ENCODE measurements at regions not wholly inside any gene's neighbourhood (a gene's known extent, or its start where the extent isn't known, plus 50 kb on each side); places are given as distances from the start of the nearest gene placed in this dataset.

- Histone ChIP-seq H3K9me3 (ENCODE audit: control insufficient read depth in 2 of 2, insufficient read depth in 1 of 2, low read depth in 1 of 2, low read length in 1 of 2) (no peaks in the 10 kb centered on the region), H3K36me3 (ENCODE audit: control insufficient read depth in 2 of 2, insufficient read depth in 2 of 2, low read length in 1 of 2) (no peaks in the 10 kb centered on the region), H3K4me3 (ENCODE audit: low read depth in 1 of 2, low read length in 2 of 2) (no peak overlapping the region), H3K27ac (ENCODE audit: low read depth in 2 of 2, low read length in 1 of 2) (no peak overlapping the region), H3K4me1 (ENCODE audit: control insufficient read depth in 2 of 2, insufficient read depth in 2 of 2, low read length in 1 of 2) (no peaks in the 10 kb centered on the region), H3K27me3 (ENCODE audit: control insufficient read depth in 1 of 2, insufficient read depth in 2 of 2, low read length in 2 of 2) (no peaks in the 10 kb centered on the region)
- 50 to 56% methylated on average over 3 of the region's 3 CpGs for WGBS, 2 donors
Measured at GRCh38 chr5:88486431-88486830, 217.8 kb upstream of the TMEM161B start.

DNA sequence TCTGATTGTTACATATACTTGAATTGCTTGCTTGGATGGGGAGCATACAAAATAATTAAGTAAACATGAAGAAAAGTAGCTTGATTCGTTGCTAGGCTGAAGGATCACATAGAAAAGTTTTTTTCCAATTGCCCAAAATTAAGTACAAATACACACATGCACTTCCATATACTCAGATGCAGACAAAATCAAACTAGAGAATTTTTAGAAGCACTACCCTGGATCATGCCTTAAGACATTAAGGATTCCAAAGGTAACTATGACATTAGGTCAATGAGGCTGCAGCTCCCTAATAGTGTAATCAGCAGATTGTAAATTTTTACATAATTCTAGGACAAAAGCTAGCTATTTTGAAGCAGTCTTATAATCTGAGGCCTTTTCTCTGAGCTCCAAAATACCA, 216.9 kb upstream of the TMEM161B start:
- no peaks in the 10 kb centered on the region for H3K27me3 ChIP-seq (ENCODE audit: control insufficient read depth in 1 of 2, insufficient read depth in 2 of 2, low read length in 2 of 2)
- no peak overlapping the region for H3K4me3 ChIP-seq (ENCODE audit: low read depth in 1 of 2, low read length in 2 of 2)
- WGBS, 2 donors, result 48 to 64% methylated on average over 1 of the region's 1 CpG
- H3K4me1 ChIP-seq (ENCODE audit: control insufficient read depth in 2 of 2, insufficient read depth in 2 of 2, low read length in 1 of 2), result no peaks in the 10 kb centered on the region
- no peaks in the 10 kb centered on the region for H3K9me3 ChIP-seq (ENCODE audit: control insufficient read depth in 2 of 2, insufficient read depth in 1 of 2, low read depth in 1 of 2, low read length in 1 of 2)
- H3K27ac ChIP-seq (ENCODE audit: low read depth in 2 of 2, low read length in 1 of 2), result no peak overlapping the region
- no peaks in the 10 kb centered on the region for H3K36me3 ChIP-seq (ENCODE audit: control insufficient read depth in 2 of 2, insufficient read depth in 2 of 2, low read length in 1 of 2)

GRCh38 chr5:88483964-88484672, 215.5 kb upstream of the TMEM161B start:
- Histone ChIP-seq H3K9me3 (ENCODE audit: control insufficient read depth in 2 of 2, insufficient read depth in 1 of 2, low read depth in 1 of 2, low read length in 1 of 2) (no peaks in the 10 kb centered on the region), H3K27ac (ENCODE audit: low read depth in 2 of 2, low read length in 1 of 2) (no peak overlapping the region), H3K4me1 (ENCODE audit: control insufficient read depth in 2 of 2, insufficient read depth in 2 of 2, low read length in 1 of 2) (no peaks in the 10 kb centered on the region), H3K27me3 (ENCODE audit: control insufficient read depth in 1 of 2, insufficient read depth in 2 of 2, low read length in 2 of 2) (no peaks in the 10 kb centered on the region), H3K36me3 (ENCODE audit: control insufficient read depth in 2 of 2, insufficient read depth in 2 of 2, low read length in 1 of 2) (no peaks in the 10 kb centered on the region), H3K4me3 (ENCODE audit: low read depth in 1 of 2, low read length in 2 of 2) (no peak overlapping the region)
- 70 to 79% methylated on average over 10 of the region's 10 CpGs for WGBS, 2 donors

DNA sequence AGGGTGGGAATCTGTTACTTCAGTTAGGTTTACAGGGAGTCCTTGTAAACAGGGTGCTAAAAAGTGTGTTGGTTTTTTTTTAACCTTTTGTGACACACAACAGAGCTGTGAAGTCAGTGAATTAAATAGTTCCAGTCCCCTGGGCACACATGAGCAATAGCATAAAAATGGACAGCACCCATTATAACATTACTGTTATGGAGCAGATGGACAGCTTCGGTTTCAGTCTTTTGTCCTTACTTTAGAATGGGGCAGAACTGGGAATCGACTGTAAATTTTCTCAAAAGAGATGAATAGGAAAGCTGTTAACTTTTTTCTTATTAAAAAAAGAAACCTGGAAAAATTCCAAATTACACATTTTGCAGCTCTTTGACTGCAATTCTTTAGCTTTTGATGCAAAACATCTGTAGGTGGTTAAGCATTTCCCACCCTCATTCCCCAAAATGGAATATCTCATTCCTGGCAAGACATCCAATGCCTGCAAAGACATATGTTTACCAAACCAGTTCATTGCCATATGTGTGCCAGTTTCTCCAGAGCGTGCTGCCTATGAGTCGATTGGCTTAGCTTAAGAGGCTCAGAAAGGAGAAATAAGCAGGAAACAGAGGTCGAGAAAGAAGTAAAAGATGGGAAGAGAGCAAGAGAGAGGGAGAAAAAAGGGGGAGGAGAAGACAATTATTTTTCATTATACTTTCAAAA, 212.3 kb upstream of the TMEM161B start:
- 38 to 48% methylated on average over 5 of the region's 5 CpGs for WGBS, 2 donors
- Histone ChIP-seq H3K9me3 (ENCODE audit: control insufficient read depth in 2 of 2, insufficient read depth in 1 of 2, low read depth in 1 of 2, low read length in 1 of 2) (no peaks in the 10 kb centered on the region), H3K27me3 (ENCODE audit: control insufficient read depth in 1 of 2, insufficient read depth in 2 of 2, low read length in 2 of 2) (no peaks in the 10 kb centered on the region), H3K4me1 (ENCODE audit: control insufficient read depth in 2 of 2, insufficient read depth in 2 of 2, low read length in 1 of 2) (no peaks in the 10 kb centered on the region), H3K4me3 (ENCODE audit: low read depth in 1 of 2, low read length in 2 of 2) (no peak overlapping the region), H3K36me3 (ENCODE audit: control insufficient read depth in 2 of 2, insufficient read depth in 2 of 2, low read length in 1 of 2) (no peaks in the 10 kb centered on the region), H3K27ac (ENCODE audit: low read depth in 2 of 2, low read length in 1 of 2) (no peak overlapping the region)

DNA sequence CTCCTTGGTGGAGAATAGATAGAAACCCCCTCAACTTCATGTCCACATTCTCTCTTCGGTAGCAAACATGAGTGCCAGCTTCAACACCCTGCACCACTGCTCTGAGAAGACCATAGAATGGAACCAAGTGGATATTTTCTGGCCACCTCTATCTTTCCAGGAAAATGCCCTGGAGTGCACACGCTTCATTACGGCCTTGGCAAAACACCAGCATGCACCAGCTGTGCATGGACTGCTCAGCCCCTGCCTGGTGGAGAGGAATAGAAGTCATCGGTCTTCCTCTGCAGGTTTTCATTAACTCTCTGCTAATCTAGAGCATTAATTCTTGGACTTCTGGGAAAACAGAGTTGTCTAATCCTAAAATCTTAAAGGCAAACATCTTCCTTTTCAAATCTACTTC, 211.6 kb upstream of the TMEM161B start:
- H3K36me3 ChIP-seq (ENCODE audit: control insufficient read depth in 2 of 2, insufficient read depth in 2 of 2, low read length in 1 of 2), result no peaks in the 10 kb centered on the region
- H3K4me1 ChIP-seq (ENCODE audit: control insufficient read depth in 2 of 2, insufficient read depth in 2 of 2, low read length in 1 of 2), result no peaks in the 10 kb centered on the region
- H3K4me3 ChIP-seq (ENCODE audit: low read depth in 1 of 2, low read length in 2 of 2), result no peak overlapping the region
- WGBS, 2 donors, result 46 to 53% methylated on average over 4 of the region's 4 CpGs
- no peak overlapping the region for H3K27ac ChIP-seq (ENCODE audit: low read depth in 2 of 2, low read length in 1 of 2)
- peaks cover 0 to 3% of the 10 kb centered on the region in 2 donors for H3K9me3 ChIP-seq (ENCODE audit: control insufficient read depth in 2 of 2, insufficient read depth in 1 of 2, low read depth in 1 of 2, low read length in 1 of 2)
- H3K27me3 ChIP-seq (ENCODE audit: control insufficient read depth in 1 of 2, insufficient read depth in 2 of 2, low read length in 2 of 2), result no peaks in the 10 kb centered on the region

GRCh38 chr5:88474574-88474973, 205.9 kb upstream of the TMEM161B start:
- no peaks in the 10 kb centered on the region for H3K27me3 ChIP-seq (ENCODE audit: control insufficient read depth in 1 of 2, insufficient read depth in 2 of 2, low read length in 2 of 2)
- H3K36me3 ChIP-seq (ENCODE audit: control insufficient read depth in 2 of 2, insufficient read depth in 2 of 2, low read length in 1 of 2), result no peaks in the 10 kb centered on the region
- peaks cover 0 to 3% of the 10 kb centered on the region in 2 donors for H3K9me3 ChIP-seq (ENCODE audit: control insufficient read depth in 2 of 2, insufficient read depth in 1 of 2, low read depth in 1 of 2, low read length in 1 of 2)
- no peak overlapping the region for H3K27ac ChIP-seq (ENCODE audit: low read depth in 2 of 2, low read length in 1 of 2)
- WGBS, 2 donors, result 13 to 14% methylated on average over 1 of the region's 1 CpG
- no peak overlapping the region for H3K4me3 ChIP-seq (ENCODE audit: low read depth in 1 of 2, low read length in 2 of 2)
- no peaks in the 10 kb centered on the region for H3K4me1 ChIP-seq (ENCODE audit: control insufficient read depth in 2 of 2, insufficient read depth in 2 of 2, low read length in 1 of 2)

- Histone ChIP-seq H3K36me3 (ENCODE audit: control insufficient read depth in 2 of 2, insufficient read depth in 2 of 2, low read length in 1 of 2) (no peaks in the 10 kb centered on the region), H3K4me1 (ENCODE audit: control insufficient read depth in 2 of 2, insufficient read depth in 2 of 2, low read length in 1 of 2) (no peaks in the 10 kb centered on the region), H3K27me3 (ENCODE audit: control insufficient read depth in 1 of 2, insufficient read depth in 2 of 2, low read length in 2 of 2) (no peaks in the 10 kb centered on the region), H3K9me3 (ENCODE audit: control insufficient read depth in 2 of 2, insufficient read depth in 1 of 2, low read depth in 1 of 2, low read length in 1 of 2) (peaks cover 0 to 2% of the 10 kb centered on the region in 2 donors), H3K27ac (ENCODE audit: low read depth in 2 of 2, low read length in 1 of 2) (no peak overlapping the region), H3K4me3 (ENCODE audit: low read depth in 1 of 2, low read length in 2 of 2) (no peak overlapping the region)
- 81 to 83% methylated on average over 2 of the region's 2 CpGs for WGBS, 2 donors
Measured at GRCh38 chr5:88470745-88471144, 202.1 kb upstream of the TMEM161B start.

DNA sequence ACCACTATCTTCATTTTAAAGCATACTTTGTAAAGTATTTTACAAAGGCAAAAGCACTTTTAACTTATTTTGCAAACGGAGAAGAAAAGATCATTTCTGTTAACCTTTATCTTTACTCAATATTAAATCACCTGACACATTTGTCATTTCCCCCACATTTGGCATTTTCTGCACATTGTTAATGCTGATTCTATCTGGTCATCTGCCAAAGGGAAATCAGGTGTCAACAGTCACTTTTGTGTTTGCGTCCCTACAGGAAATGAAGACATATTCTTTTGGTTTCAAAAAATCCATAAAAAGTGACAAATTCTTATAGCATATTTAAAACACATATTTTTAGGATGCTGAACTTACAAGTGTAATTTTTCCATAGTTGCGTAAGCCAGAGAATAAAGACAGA, 191.3 kb upstream of the TMEM161B start:
- Histone ChIP-seq H3K4me1 (ENCODE audit: control insufficient read depth in 2 of 2, insufficient read depth in 2 of 2, low read length in 1 of 2) (no peaks in the 10 kb centered on the region), H3K27me3 (ENCODE audit: control insufficient read depth in 1 of 2, insufficient read depth in 2 of 2, low read length in 2 of 2) (no peaks in the 10 kb centered on the region), H3K4me3 (ENCODE audit: low read depth in 1 of 2, low read length in 2 of 2) (no peak overlapping the region), H3K27ac (ENCODE audit: low read depth in 2 of 2, low read length in 1 of 2) (no peak overlapping the region), H3K36me3 (ENCODE audit: control insufficient read depth in 2 of 2, insufficient read depth in 2 of 2, low read length in 1 of 2) (no peaks in the 10 kb centered on the region), H3K9me3 (ENCODE audit: control insufficient read depth in 2 of 2, insufficient read depth in 1 of 2, low read depth in 1 of 2, low read length in 1 of 2) (no peaks in the 10 kb centered on the region)
- 77% methylated on average over 3 of the region's 3 CpGs for WGBS, 2 donors

GRCh38 chr5:88452820-88453219, 184.2 kb upstream of the TMEM161B start:
- Histone ChIP-seq H3K27ac (ENCODE audit: low read depth in 2 of 2, low read length in 1 of 2) (no peak overlapping the region), H3K9me3 (ENCODE audit: control insufficient read depth in 2 of 2, insufficient read depth in 1 of 2, low read depth in 1 of 2, low read length in 1 of 2) (peaks cover 0 to 5% of the 10 kb centered on the region in 2 donors)
- 13 to 29% methylated on average over 1 of the region's 1 CpG for WGBS, 2 donors

DNA sequence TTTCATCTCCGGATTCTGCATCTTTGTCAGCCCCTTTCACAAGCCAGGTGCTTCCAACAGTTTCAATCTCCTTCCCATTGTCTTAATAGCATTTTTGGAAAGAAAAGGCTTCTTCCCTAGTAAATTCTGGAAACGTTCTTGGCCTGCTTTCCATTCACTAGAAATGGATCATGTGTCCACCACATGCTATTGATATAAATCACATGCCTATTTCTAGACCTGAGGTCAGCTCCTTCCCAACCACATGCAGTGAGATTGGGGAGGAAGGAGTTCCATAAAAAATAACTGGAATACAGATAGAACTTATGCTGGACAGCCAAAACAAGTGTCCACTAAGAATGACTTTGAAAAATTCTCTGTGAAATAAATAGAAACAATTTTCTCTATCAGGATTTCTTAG, 181.6 kb upstream of the TMEM161B start:
- peaks cover 0 to 5% of the 10 kb centered on the region in 2 donors for H3K9me3 ChIP-seq (ENCODE audit: control insufficient read depth in 2 of 2, insufficient read depth in 1 of 2, low read depth in 1 of 2, low read length in 1 of 2)
- WGBS, 2 donors, result 54 to 63% methylated on average over 2 of the region's 2 CpGs
- H3K27me3 ChIP-seq (ENCODE audit: control insufficient read depth in 1 of 2, insufficient read depth in 2 of 2, low read length in 2 of 2), result no peaks in the 10 kb centered on the region
- no peaks in the 10 kb centered on the region for H3K36me3 ChIP-seq (ENCODE audit: control insufficient read depth in 2 of 2, insufficient read depth in 2 of 2, low read length in 1 of 2)
- no peak overlapping the region for H3K27ac ChIP-seq (ENCODE audit: low read depth in 2 of 2, low read length in 1 of 2)
- H3K4me1 ChIP-seq (ENCODE audit: control insufficient read depth in 2 of 2, insufficient read depth in 2 of 2, low read length in 1 of 2), result no peaks in the 10 kb centered on the region
- H3K4me3 ChIP-seq (ENCODE audit: low read depth in 1 of 2, low read length in 2 of 2), result no peak overlapping the region

More at GRCh38 chr5:88452820-88453219, 184.2 kb upstream of the TMEM161B start:
- no peak overlapping the region for H3K4me3 ChIP-seq (ENCODE audit: low read depth in 1 of 2, low read length in 2 of 2)
- no peaks in the 10 kb centered on the region for H3K27me3 ChIP-seq (ENCODE audit: control insufficient read depth in 1 of 2, insufficient read depth in 2 of 2, low read length in 2 of 2)
- H3K4me1 ChIP-seq (ENCODE audit: control insufficient read depth in 2 of 2, insufficient read depth in 2 of 2, low read length in 1 of 2), result no peaks in the 10 kb centered on the region
- no peaks in the 10 kb centered on the region for H3K36me3 ChIP-seq (ENCODE audit: control insufficient read depth in 2 of 2, insufficient read depth in 2 of 2, low read length in 1 of 2)

Data from esophagus (tissue), 2 donors.